NB4 (cell line): ENCODE measurements at regions not wholly inside any gene's neighbourhood (a gene's known extent, or its start where the extent isn't known, plus 50 kb on each side); places are given as distances from the start of the nearest gene placed in this dataset.

Source experiments
- POLR2A ChIP-seq: IDR thresholded peaks from 2 replicates; pipeline ENCODE4 v1.6.1; 2011; ENCODE audit warnings: mild to moderate bottlenecking; ENCODE audit not compliant: insufficient read length; ENCODE audit errors: extremely low read depth
- TF ChIP-seq, protein P1 (sequence below): IDR thresholded peaks from one replicate; pipeline ENCODE4 v1.5.1; 2012; ENCODE audit warnings: low read depth, low read length

GRCh38 chr4:26241179-26241578, 79.6 kb upstream of the RBPJ start:
- TF ChIP-seq, protein P1, sequence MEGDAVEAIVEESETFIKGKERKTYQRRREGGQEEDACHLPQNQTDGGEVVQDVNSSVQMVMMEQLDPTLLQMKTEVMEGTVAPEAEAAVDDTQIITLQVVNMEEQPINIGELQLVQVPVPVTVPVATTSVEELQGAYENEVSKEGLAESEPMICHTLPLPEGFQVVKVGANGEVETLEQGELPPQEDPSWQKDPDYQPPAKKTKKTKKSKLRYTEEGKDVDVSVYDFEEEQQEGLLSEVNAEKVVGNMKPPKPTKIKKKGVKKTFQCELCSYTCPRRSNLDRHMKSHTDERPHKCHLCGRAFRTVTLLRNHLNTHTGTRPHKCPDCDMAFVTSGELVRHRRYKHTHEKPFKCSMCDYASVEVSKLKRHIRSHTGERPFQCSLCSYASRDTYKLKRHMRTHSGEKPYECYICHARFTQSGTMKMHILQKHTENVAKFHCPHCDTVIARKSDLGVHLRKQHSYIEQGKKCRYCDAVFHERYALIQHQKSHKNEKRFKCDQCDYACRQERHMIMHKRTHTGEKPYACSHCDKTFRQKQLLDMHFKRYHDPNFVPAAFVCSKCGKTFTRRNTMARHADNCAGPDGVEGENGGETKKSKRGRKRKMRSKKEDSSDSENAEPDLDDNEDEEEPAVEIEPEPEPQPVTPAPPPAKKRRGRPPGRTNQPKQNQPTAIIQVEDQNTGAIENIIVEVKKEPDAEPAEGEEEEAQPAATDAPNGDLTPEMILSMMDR: no peak
- no peak for TF ChIP-seq POLR2A
